Body of pancreas (tissue), 4 donors: ENCODE measurements at regions not wholly inside any gene's neighbourhood (a gene's known extent, or its start where the extent isn't known, plus 50 kb on each side); places are given as distances from the start of the nearest gene placed in this dataset.
"Not testable (repeated sequence)": the region's sequence is repeated elsewhere in the genome, so short reads cannot be mapped to it uniquely, and the experiment has no call there.

ENCODE experiments used
- ATAC-seq: fragments of 150-250 bp; one replicate; pipeline ENCODE4 v1.9.1; 2016
- DNase-seq, 4 donors: peaks; one replicate each; pipeline ENCODE4 v3.0.0-alpha.2; 2019
- H3K27ac ChIP-seq, 4 donors: fragments of 200-600 bp; sonication (generic); 1 replicate in 3 of 4; 2 replicates in 1 of 4; pipeline versions ENCODE4 v1.5.1 to v1.6.1; 2016 to 2019; ENCODE audit warnings: mild to moderate bottlenecking in 1 of 4, mixed read lengths in 1 of 4, moderate library complexity in 1 of 4
- H3K27me3 ChIP-seq, 2 donors: fragments of 200-600 bp; sonication (generic); one replicate each; pipeline ENCODE4 v1.6.0; 2016; ENCODE audit warnings: mild to moderate bottlenecking in 1 of 2
- H3K36me3 ChIP-seq, 2 donors: fragments of 200-600 bp; sonication (generic); replicated peaks in 1 of 2; 2 replicates each; pipeline ENCODE4 v1.5.1; 2016; ENCODE audit warnings: low read depth in 2 of 2; ENCODE audit not compliant: insufficient read depth in 1 of 2
- H3K4me1 ChIP-seq: fragments of 200-600 bp; sonication (generic); one replicate; pipeline ENCODE4 v1.6.0; 2016
- H3K4me3 ChIP-seq, 2 donors: fragments of 200-600 bp; sonication (generic); 1 replicate in 1 of 2; 2 replicates in 1 of 2; pipeline ENCODE4 v1.5.1; 2016 to 2019
- H3K9me3 ChIP-seq, 3 donors: fragments of 200-600 bp; sonication (generic); 1 replicate in 2 of 3; 2 replicates in 1 of 3; pipeline ENCODE4 v1.5.1; 2016
- POLR2A ChIP-seq, 3 donors: fragments of 450-650 bp; IDR thresholded peaks; one replicate each; pipeline ENCODE4 v1.6.1; 2016; ENCODE audit warnings: antibody characterized with exemption in 3 of 3, mild to moderate bottlenecking in 2 of 3
- WGBS, 2 donors: methylation state at CpG; one replicate each; pipeline ENCODE4 v1.1.5; 2017; 5-methylcytosine and 5-hydroxymethylcytosine counted together
- intact Hi-C: fragments of 100-400 bp; cut with DNase I; formaldehyde crosslinking; loops from one replicate; pipeline ENCODE4 v1.15.1; 2023
- TF ChIP-seq, protein P1 (sequence below), 7 experiments: fragments of 450-650 bp in 4 of 7; fragments of 200-600 bp in 3 of 7; sonication (generic) in 3 of 7; IDR thresholded peaks; one replicate each; pipeline ENCODE4 v1.5.1; 2016 to 2019; ENCODE audit warnings: antibody characterized with exemption in 7 of 7

DNA sequence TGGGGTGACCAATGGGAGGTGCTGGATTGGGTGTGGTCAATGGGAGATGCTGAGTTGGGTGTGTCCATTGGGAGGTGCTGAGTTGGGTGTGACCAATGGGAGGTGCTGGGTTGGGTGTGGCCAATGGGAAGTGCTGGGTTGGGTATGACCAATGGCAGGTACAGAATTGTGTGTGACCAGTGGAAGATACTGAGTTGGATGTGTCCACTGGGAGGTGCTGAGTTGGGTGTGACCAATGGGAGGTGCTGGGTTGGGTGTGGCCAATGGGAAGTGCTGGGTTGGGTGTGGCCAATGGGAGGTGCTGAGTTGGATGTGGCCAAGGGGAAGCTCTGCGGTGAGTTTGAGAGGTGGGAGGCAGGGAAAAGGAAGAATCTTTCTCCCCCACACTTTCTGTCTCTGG lies 250.0 kb upstream of the PROK2 start:
- H3K27me3 ChIP-seq, result no peaks in the 10 kb centered on the region
- WGBS, 2 donors, result 65 to 100% methylated on average over 1 of the region's 1 CpG
- no peaks in the 10 kb centered on the region for H3K36me3 ChIP-seq
- no peaks in the 10 kb centered on the region for H3K4me1 ChIP-seq
- no peak overlapping the region for H3K4me3 ChIP-seq
- TF ChIP-seq POLR2A (IDR thresholded peaks at IDR 0.05), result no peak
- TF ChIP-seq, protein P1, sequence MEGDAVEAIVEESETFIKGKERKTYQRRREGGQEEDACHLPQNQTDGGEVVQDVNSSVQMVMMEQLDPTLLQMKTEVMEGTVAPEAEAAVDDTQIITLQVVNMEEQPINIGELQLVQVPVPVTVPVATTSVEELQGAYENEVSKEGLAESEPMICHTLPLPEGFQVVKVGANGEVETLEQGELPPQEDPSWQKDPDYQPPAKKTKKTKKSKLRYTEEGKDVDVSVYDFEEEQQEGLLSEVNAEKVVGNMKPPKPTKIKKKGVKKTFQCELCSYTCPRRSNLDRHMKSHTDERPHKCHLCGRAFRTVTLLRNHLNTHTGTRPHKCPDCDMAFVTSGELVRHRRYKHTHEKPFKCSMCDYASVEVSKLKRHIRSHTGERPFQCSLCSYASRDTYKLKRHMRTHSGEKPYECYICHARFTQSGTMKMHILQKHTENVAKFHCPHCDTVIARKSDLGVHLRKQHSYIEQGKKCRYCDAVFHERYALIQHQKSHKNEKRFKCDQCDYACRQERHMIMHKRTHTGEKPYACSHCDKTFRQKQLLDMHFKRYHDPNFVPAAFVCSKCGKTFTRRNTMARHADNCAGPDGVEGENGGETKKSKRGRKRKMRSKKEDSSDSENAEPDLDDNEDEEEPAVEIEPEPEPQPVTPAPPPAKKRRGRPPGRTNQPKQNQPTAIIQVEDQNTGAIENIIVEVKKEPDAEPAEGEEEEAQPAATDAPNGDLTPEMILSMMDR (IDR thresholded peaks at IDR 0.05), result no peak
- intact Hi-C loops, result no loop called here
- H3K9me3 ChIP-seq, result no peaks in the 10 kb centered on the region
- DNase-seq, result no peak
- ATAC-seq, result no peak
- H3K27ac ChIP-seq, result no peak overlapping the region

DNA sequence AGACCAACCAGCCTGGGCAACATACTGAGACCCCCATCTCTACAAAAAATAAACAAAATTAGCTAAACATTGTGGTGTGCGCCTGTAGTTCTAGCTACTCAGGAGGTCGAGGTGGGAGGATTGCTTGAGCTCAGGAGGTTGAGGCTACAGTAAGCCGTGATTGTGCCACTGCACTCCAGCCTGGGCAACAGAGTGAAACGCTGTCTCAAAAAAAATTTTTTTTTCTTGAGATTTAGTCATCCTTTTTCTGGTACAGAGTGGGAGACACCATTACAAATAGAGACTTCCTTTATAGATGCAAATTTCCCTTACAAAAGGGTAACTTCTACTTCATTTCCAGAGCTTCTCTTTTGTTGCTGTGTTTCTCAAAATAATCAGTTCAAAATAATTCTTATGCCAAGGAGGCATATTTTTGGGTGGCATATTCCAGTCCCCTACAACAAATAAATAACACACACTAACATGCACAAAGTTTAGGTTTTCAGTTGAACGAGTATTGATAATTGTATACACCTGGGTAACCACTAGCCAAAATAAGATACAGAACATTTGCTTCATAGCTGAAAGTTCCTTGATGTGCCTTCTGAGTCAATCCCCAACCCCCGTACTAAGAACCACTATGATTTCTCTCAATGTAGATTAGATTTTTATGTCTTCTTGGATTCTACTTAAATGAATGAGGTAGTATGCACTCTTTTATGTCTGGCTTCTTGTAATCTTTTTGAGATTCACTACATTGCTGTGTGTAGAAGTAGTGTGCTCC lies 248.9 kb upstream of the PROK2 start:
- Histone ChIP-seq H3K27ac (no peak overlapping the region), H3K9me3 (no peaks in the 10 kb centered on the region), H3K36me3 (no peaks in the 10 kb centered on the region), H3K4me1 (no peaks in the 10 kb centered on the region), H3K4me3 (no peak overlapping the region), H3K27me3 (no peaks in the 10 kb centered on the region)
- 69 to 76% methylated on average over 6 of the region's 6 CpGs for WGBS, 2 donors
- ATAC-seq, result no peak
- intact Hi-C loops, result no loop called here
- DNase-seq, result no peak
- TF ChIP-seq POLR2A (IDR thresholded peaks at IDR 0.05), result no peak
- TF ChIP-seq, protein P1 (IDR thresholded peaks at IDR 0.05), result no peak

DNA sequence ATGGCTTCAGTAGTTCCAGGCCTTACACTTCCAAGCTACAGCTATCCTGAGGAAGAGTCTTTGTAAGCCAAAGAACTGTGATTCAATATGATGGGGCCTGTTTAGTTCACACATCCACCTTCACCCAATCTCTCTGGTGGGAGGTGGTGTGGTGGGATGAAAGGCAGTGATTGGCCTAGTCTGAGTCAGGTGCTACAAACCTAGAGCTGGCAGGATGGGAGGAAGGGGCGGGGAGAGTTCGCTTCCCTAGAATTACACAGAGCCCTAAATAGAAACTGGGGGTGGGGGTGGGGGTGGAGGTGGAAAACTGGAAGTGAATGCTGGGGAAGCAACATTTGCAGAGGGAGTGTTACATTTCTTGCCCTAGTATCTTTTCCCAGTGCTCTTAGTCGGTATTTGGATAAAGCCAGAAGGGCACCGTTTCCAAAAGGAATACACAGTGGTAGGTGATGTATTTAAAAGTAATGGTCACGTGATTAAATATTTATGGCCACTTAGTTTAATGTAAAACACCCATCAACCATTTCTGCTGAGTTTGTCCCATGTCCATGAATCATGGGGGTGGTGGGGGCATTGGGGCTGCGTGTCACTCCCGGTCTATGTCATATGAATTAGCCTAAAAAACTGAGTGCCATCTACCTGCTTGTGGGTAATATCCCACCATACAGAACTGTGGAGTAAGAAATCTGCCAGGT lies 247.6 kb upstream of the PROK2 start:
- no peak for TF ChIP-seq POLR2A (IDR thresholded peaks at IDR 0.05)
- TF ChIP-seq, protein P1 (IDR thresholded peaks at IDR 0.05), result no peak
- no peak for ATAC-seq
- WGBS, 2 donors, result 74 to 87% methylated on average over 7 of the region's 7 CpGs
- H3K9me3 ChIP-seq, result no peaks in the 10 kb centered on the region
- H3K27me3 ChIP-seq, result no peaks in the 10 kb centered on the region
- H3K4me1 ChIP-seq, result no peaks in the 10 kb centered on the region
- no peaks in the 10 kb centered on the region for H3K36me3 ChIP-seq
- no peak for DNase-seq
- intact Hi-C loops, result no loop called here
- no peak overlapping the region for H3K4me3 ChIP-seq
- no peak overlapping the region for H3K27ac ChIP-seq

DNA sequence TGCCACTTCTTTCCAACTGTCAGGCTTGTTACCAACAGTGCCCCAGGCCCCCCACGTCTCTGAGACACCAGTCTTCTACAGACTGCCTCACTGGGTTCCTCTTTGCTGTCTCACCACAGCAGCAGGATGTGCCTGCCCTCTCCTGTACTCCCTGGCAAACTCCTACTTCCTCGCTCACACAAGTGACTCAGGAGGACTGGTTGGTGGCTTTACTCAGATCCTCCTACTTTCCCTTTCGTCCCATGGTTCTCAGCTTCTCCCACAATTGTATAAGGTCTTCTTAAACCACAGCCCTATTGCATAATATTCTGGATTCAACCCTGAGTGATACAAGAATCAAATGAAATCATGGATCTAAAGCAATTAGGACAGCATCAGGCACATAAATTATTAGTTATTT lies 246.6 kb upstream of the PROK2 start:
- H3K27ac ChIP-seq, result no peak overlapping the region
- H3K4me1 ChIP-seq, result no peaks in the 10 kb centered on the region
- intact Hi-C loops, result no loop called here
- H3K36me3 ChIP-seq, result no peaks in the 10 kb centered on the region
- H3K9me3 ChIP-seq, result no peaks in the 10 kb centered on the region
- H3K27me3 ChIP-seq, result no peaks in the 10 kb centered on the region
- DNase-seq, result peak in 1 of 4 donors; percentile 54
- WGBS, 2 donors, result 70 to 85% methylated on average over 3 of the region's 3 CpGs
- no peak overlapping the region for H3K4me3 ChIP-seq
- TF ChIP-seq, protein P1 (IDR thresholded peaks at IDR 0.05), result no peak
- TF ChIP-seq POLR2A (IDR thresholded peaks at IDR 0.05), result no peak
- ATAC-seq, result no peak

DNA sequence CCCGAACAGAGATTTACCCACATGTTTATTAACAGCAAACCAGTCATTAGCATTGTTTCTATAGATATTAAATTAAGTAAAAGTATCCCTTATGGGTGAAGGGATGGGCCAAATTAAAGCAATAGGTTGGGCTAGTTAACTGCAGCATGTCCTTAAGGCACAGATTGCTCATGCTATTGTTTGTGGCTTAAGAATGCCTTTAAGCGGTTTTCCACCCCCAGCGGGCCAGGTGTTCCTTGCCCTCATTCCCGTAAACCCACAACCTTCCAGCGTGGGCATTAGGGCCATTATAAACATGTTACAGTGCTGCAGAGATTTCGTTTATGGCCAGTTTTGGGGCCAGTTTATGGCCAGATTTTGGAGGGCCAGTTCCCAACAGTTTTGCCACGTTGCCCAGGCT lies 245.3 kb upstream of the PROK2 start:
- intact Hi-C loops, ATAC-seq, H3K27ac ChIP-seq, H3K4me3 ChIP-seq, H3K27me3 ChIP-seq, H3K9me3 ChIP-seq, H3K4me1 ChIP-seq, DNase-seq, H3K36me3 ChIP-seq: not testable (repeated sequence)
- WGBS, 2 donors, result 87 to 90% methylated on average over 7 of the region's 7 CpGs

DNA sequence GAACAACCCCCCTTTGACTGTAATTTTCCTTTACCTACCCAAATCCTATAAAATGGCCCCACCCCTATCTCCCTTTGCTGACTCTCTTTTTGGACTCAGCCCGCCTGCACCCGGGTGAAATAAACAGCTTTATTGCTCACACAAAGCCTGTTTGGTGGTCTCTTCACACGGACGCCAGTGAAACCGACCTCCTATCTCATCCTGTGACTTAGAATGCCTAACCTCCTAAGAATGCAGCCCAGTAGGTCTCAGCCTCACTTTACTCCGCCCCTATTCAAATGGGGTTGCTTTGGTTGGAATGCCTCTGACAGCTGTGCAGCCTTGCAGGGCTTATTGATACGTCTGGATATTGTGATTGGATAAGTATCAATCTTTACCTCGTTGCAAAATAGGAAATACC lies 243.8 kb upstream of the PROK2 start:
- H3K27ac ChIP-seq, H3K4me3 ChIP-seq, ATAC-seq, intact Hi-C loops, DNase-seq, H3K9me3 ChIP-seq, H3K4me1 ChIP-seq, H3K27me3 ChIP-seq, H3K36me3 ChIP-seq: not testable (repeated sequence)
- 48 to 53% methylated on average over 8 of the region's 8 CpGs for WGBS, 2 donors

DNA sequence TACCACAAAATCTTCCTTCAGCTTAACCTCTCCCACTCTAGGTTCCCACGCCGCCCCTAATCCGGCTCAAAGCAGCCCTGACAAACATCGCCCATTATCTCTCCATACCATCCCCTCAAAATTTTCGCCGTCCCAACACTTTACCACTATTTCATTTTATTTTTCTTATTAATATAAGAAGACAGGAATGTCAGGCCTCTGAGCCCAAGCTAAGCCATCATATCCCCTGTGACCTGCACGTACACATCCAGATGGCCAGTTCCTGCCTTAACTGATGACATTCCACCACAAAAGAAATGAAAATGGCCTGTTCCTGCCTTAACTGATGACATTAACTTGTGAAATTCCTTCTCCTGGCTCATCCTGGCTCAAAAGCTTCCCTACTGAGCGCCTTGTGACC lies 243.4 kb upstream of the PROK2 start:
- WGBS, 2 donors, result 94 to 96% methylated on average over 8 of the region's 8 CpGs

DNA sequence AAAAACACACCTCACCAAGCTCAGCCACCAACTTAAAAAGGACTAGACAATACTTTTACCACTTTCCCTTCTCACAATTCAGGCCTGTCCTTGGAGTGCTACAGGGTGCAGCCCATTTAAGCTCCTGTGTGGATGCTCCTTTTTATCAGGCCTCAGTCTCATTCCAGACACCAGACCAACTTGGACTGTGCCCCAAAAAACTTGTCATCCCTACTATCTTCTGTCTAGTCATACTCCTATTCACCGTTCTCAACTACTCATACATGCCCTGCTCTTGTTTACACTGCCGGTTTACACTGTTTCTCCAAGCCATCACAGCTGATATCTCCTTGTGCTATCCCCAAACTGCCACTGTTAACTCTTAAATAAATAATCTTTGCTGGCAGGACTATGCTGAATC lies 242.8 kb upstream of the PROK2 start:
- intact Hi-C loops, H3K36me3 ChIP-seq, H3K9me3 ChIP-seq, H3K4me3 ChIP-seq, H3K27me3 ChIP-seq, ATAC-seq, H3K27ac ChIP-seq, DNase-seq, H3K4me1 ChIP-seq: not testable (repeated sequence)
- 62 to 67% methylated on average over 2 of the region's 2 CpGs for WGBS, 2 donors

More for the DNA sequence above, 243.4 kb upstream of the PROK2 start:
- intact Hi-C loops, H3K4me1 ChIP-seq, H3K9me3 ChIP-seq, ATAC-seq, H3K27me3 ChIP-seq, H3K4me3 ChIP-seq, DNase-seq, H3K36me3 ChIP-seq, H3K27ac ChIP-seq: not testable (repeated sequence)
